ENCODE measurements at regions not wholly inside any gene's neighbourhood (a gene's known extent, or its start where the extent isn't known, plus 50 kb on each side); places are given as distances from the start of the nearest gene placed in this dataset.

- TF ChIP-seq POLR2A (IDR thresholded peaks at IDR 0.05; ENCODE audit: low read length), result no peak
- TF ChIP-seq CTCF (IDR thresholded peaks at IDR 0.05), result no peak
- TF ChIP-seq JUN (IDR thresholded peaks at IDR 0.05), result no peak
- no peak for TF ChIP-seq MYC (IDR thresholded peaks at IDR 0.05; ENCODE audit: borderline replicate concordance, low read length)
- TF ChIP-seq EP300 (IDR thresholded peaks at IDR 0.05), result no peak
- no peak for TF ChIP-seq CEBPB (IDR thresholded peaks at IDR 0.05)
- TF ChIP-seq CHD2 (IDR thresholded peaks at IDR 0.05; ENCODE audit: low read length, partially characterized antibody), result no peak
- no peak for TF ChIP-seq FOXS1 (CRISPR knock-in tag; IDR thresholded peaks at IDR 0.05)
- no peak for TF ChIP-seq CBX2 (IDR thresholded peaks at IDR 0.05; ENCODE audit: borderline replicate concordance, low read depth)
Measured at GRCh38 chr4:32752962-32753361, 2032.8 kb downstream of the PCDH7 start.
